GM10248 (cell line): ENCODE measurements at regions not wholly inside any gene's neighbourhood (a gene's known extent, or its start where the extent isn't known, plus 50 kb on each side); places are given as distances from the start of the nearest gene placed in this dataset.

Experiments used
- CTCF ChIA-PET: fragments of 300-600 bp; sonication (Branson Sonifier 250); formaldehyde crosslinking; extraction: SDS; loops from one replicate; lab custom pipeline; 2021; ENCODE audit warnings: antibody characterized with exemption; lab: Yijun Ruan, JAX
- POLR2A ChIA-PET: fragments of 350-650 bp; sonication (Branson Sonifier 250); formaldehyde crosslinking; extraction: SDS; loops from one replicate; lab custom pipeline; 2020; ENCODE audit warnings: antibody characterized with exemption; lab: Yijun Ruan, JAX
- DNase-seq: peaks from one replicate; pipeline ENCODE4 v3.0.0; 2012; ENCODE audit errors: extremely low spot score
- CTCF ChIP-seq: IDR thresholded peaks from 2 replicates; pipeline ENCODE4 v1.5.1; 2012; ENCODE audit warnings: mild to moderate bottlenecking, low read depth; ENCODE audit errors: extremely low read depth, missing control alignments, control extremely low read depth

DNA sequence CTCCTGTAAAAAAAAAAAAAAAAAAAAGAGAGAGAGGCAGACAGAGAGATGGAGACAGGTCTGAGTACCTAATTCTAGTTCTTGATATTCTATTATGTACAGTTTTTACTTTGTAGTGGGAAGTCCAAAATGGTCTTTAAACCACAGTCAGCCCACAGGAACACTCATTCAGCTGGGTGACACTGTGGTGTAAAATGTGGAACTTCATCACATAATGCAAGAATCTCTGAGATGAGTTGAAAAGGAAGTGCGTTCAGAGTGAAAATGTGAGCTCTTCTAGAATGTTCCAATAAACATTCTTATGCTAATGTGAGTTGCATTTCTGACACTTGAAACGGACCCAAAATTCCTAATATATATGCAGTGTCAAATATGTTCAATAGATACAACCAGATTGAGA is 972.1 kb downstream of the CDH11 start:
- ChIA-PET POLR2A (no interaction called here), CTCF (no interaction called here)
- DNase-seq = no peak
- no peak for TF ChIP-seq CTCF

DNA sequence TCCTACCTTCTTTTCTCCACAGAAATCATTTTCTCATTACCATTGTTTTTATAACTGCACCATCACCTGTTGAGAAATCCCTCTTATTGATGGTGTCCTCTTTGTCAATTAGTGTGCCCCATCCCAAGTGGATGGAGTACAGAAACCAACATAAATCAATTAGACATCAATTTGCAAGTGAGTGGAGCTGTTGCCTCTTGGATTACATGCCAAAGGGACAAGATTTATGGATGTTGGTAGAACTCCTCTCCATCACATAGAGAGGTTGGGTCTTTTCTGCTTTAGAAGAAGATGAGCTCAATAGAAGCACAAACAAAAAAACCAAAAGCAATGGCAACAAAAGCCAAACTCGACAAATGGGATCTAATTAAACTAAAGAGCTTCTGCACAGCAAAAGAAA is 973.5 kb downstream of the CDH11 start:
- no peak for TF ChIP-seq CTCF
- CTCF ChIA-PET = no interaction called here
- POLR2A ChIA-PET = no interaction called here
- DNase-seq = no peak

DNA sequence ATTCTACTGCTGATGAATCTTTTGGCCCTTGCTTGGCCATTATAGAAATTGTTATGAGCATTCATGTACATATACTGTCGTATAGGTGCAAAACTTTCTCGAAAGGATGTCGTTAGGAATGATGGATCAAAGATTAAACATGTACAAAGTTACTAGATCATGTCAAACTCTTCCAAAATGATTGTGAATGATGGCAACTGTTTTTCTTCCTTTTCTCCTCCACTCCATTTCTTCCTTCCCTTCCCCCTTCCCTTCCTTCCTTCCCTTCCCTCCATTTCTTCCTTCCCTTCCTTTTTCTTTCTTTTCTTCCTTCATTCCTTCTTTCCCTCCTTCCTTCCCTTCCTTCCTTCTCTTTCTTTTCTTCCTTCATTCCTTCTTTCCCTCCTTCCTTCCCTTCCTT is 973.9 kb downstream of the CDH11 start:
- TF ChIP-seq CTCF = no peak
- POLR2A ChIA-PET = no interaction called here
- DNase-seq = no peak
- CTCF ChIA-PET = no interaction called here

- DNase-seq = no peak
- ChIA-PET POLR2A (no interaction called here), CTCF (no interaction called here)
- no peak for TF ChIP-seq CTCF
Observed at GRCh38 chr16:64144617-64145016, 977.2 kb downstream of the CDH11 start.

GRCh38 chr16:64138621-64139020 is 983.2 kb downstream of the CDH11 start:
- no peak for DNase-seq
- TF ChIP-seq CTCF = no peak
- ChIA-PET POLR2A (no interaction called here), CTCF (no interaction called here)

DNA sequence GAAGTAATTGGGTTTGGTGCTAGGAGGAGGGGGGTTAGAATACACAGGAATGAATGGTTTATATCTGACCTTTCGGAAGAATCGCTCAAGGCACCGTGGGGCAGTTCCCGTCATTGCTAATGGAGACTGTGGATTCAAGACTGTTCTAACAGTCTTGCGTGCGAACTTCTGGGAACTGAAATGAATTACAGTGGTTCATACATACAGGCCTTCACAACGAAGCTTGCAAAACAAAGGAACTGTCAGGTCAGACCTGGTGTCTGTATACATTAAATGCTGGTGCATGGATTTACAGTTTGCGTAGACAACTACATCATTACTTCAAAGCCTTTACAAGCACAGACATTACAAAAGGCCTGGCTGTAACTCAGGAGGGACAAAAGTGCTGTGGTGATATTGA is 983.9 kb downstream of the CDH11 start:
- no peak for DNase-seq
- ChIA-PET CTCF (no interaction called here), POLR2A (no interaction called here)
- TF ChIP-seq CTCF = no peak

DNA sequence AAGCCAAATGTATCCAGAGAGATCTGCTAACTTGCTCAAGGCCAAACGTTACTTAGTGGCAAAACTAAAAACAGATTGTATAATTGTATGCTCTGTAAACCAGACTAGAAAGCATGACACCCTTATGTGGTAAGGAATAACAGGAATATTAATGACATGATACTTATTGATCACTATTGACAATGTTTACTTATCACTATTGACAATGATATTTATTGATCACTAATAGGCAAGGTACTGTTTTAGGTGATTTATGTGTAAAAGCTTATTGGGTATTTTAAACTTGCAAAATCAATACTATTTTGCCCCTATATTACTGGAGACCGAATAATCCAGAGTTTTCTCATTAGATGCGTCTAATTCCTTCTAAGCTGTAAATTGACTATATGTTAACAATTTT is 985.1 kb downstream of the CDH11 start:
- ChIA-PET POLR2A (no interaction called here), CTCF (no interaction called here)
- no peak for TF ChIP-seq CTCF
- DNase-seq = no peak
